ENCODE measurements at regions not wholly inside any gene's neighbourhood (a gene's known extent, or its start where the extent isn't known, plus 50 kb on each side); places are given as distances from the start of the nearest gene placed in this dataset.
A peak's percentile ranks its signal among the peaks of the same experiment; 100 is the strongest.
"Not testable (repeated sequence)": the region's sequence is repeated elsewhere in the genome, so short reads cannot be mapped to it uniquely, and the experiment has no call there.

- Histone ChIP-seq H3K9me2 (replicated peaks; ENCODE audit: insufficient read depth, low read length) (no peaks in the 10 kb centered on the region), H3K4me3 (ENCODE audit: low read length) (no peak overlapping the region), H3K4me2 (ENCODE audit: low read depth, low read length, poor library complexity, severe bottlenecking) (no peak overlapping the region), H4K20me1 (ENCODE audit: insufficient read depth, low read depth, low read length) (no peaks in the 10 kb centered on the region), H3K79me2 (ENCODE audit: low read length) (no peaks in the 10 kb centered on the region), H3K9ac (ENCODE audit: low read length) (no peak overlapping the region), H3K9me3 (ENCODE audit: low read length) (no peaks in the 10 kb centered on the region), H2AFZ (ENCODE audit: low read length) (no peak overlapping the region), H3K27ac (ENCODE audit: low read length) (no peak overlapping the region), H3K4me1 (ENCODE audit: low read length) (peaks cover 74% of the 10 kb centered on the region), H3K27me3 (ENCODE audit: low read length) (no peaks in the 10 kb centered on the region), H3K36me3 (ENCODE audit: insufficient read depth, low read length) (no peaks in the 10 kb centered on the region)
- DNase-seq, result no peak
These were observed 380.9 kb upstream of the PROK2 start for GRCh38 chr3:72165808-72166207.

- Histone ChIP-seq H3K4me3 (ENCODE audit: low read length) (no peak overlapping the region; the same call in 1 of the 2 replicates), H3K4me2 (ENCODE audit: low read depth, low read length, poor library complexity, severe bottlenecking) (peak overlapping the region; percentile 72), H3K4me1 (ENCODE audit: low read length) (peaks cover 74% of the 10 kb centered on the region), H3K9me3 (ENCODE audit: low read length) (no peaks in the 10 kb centered on the region), H3K36me3 (ENCODE audit: insufficient read depth, low read length) (no peaks in the 10 kb centered on the region), H4K20me1 (ENCODE audit: insufficient read depth, low read depth, low read length) (no peaks in the 10 kb centered on the region), H3K27me3 (ENCODE audit: low read length) (no peaks in the 10 kb centered on the region), H2AFZ (ENCODE audit: low read length) (no peak overlapping the region), H3K27ac (ENCODE audit: low read length) (peak overlapping the region; percentile 89; the same call in 1 of the 2 replicates), H3K9me2 (replicated peaks; ENCODE audit: insufficient read depth, low read length) (no peaks in the 10 kb centered on the region), H3K79me2 (ENCODE audit: low read length) (no peaks in the 10 kb centered on the region), H3K9ac (ENCODE audit: low read length) (peak overlapping the region; percentile 45; the same call in 1 of the 2 replicates)
- DNase-seq, result no peak
These were observed 380.4 kb upstream of the PROK2 start for GRCh38 chr3:72165317-72165716.

GRCh38 chr3:72164635-72164978 lies 379.7 kb upstream of the PROK2 start:
- peak overlapping the region; percentile 72 for H3K4me2 ChIP-seq (ENCODE audit: low read depth, low read length, poor library complexity, severe bottlenecking)
- H3K4me3 ChIP-seq (ENCODE audit: low read length), result peak overlapping the region; percentile 22; the same call in 1 of the 2 replicates

GRCh38 chr3:72163809-72164634 lies 379.1 kb upstream of the PROK2 start:
- Histone ChIP-seq H4K20me1 (ENCODE audit: insufficient read depth, low read depth, low read length) (no peaks in the 10 kb centered on the region), H3K36me3 (ENCODE audit: insufficient read depth, low read length) (no peaks in the 10 kb centered on the region), H3K4me3 (ENCODE audit: low read length) (peak overlapping the region; percentile 54; the same call in 1 of the 2 replicates), H3K4me2 (ENCODE audit: low read depth, low read length, poor library complexity, severe bottlenecking) (peak overlapping the region; percentile 72), H3K9me2 (replicated peaks; ENCODE audit: insufficient read depth, low read length) (no peaks in the 10 kb centered on the region), H2AFZ (ENCODE audit: low read length) (no peak overlapping the region), H3K79me2 (ENCODE audit: low read length) (no peaks in the 10 kb centered on the region), H3K9ac (ENCODE audit: low read length) (peak overlapping the region; percentile 74), H3K9me3 (ENCODE audit: low read length) (no peaks in the 10 kb centered on the region), H3K27me3 (ENCODE audit: low read length) (no peaks in the 10 kb centered on the region), H3K27ac (ENCODE audit: low read length) (peak overlapping the region; percentile 89), H3K4me1 (ENCODE audit: low read length) (peaks cover 69% of the 10 kb centered on the region)
- peak; percentile 98 for DNase-seq

More at GRCh38 chr3:72164635-72164978, 379.7 kb upstream of the PROK2 start:
- Histone ChIP-seq H3K4me1 (ENCODE audit: low read length) (peaks cover 73% of the 10 kb centered on the region), H3K27me3 (ENCODE audit: low read length) (no peaks in the 10 kb centered on the region), H3K36me3 (ENCODE audit: insufficient read depth, low read length) (no peaks in the 10 kb centered on the region), H3K79me2 (ENCODE audit: low read length) (no peaks in the 10 kb centered on the region), H4K20me1 (ENCODE audit: insufficient read depth, low read depth, low read length) (no peaks in the 10 kb centered on the region), H2AFZ (ENCODE audit: low read length) (no peak overlapping the region), H3K9me2 (replicated peaks; ENCODE audit: insufficient read depth, low read length) (no peaks in the 10 kb centered on the region), H3K9ac (ENCODE audit: low read length) (peak overlapping the region; percentile 45; the same call in 1 of the 2 replicates), H3K9me3 (ENCODE audit: low read length) (no peaks in the 10 kb centered on the region), H3K27ac (ENCODE audit: low read length) (peak overlapping the region; percentile 89)
- DNase-seq, result no peak

- Histone ChIP-seq H3K4me1 (ENCODE audit: low read length) (peaks cover 71% of the 10 kb centered on the region), H3K27ac (ENCODE audit: low read length) (no peak overlapping the region), H3K4me3 (ENCODE audit: low read length) (no peak overlapping the region), H2AFZ (ENCODE audit: low read length) (no peak overlapping the region), H3K9me3 (ENCODE audit: low read length) (no peaks in the 10 kb centered on the region), H3K79me2 (ENCODE audit: low read length) (no peaks in the 10 kb centered on the region), H3K36me3 (ENCODE audit: insufficient read depth, low read length) (no peaks in the 10 kb centered on the region), H3K4me2 (ENCODE audit: low read depth, low read length, poor library complexity, severe bottlenecking) (peak overlapping the region; percentile 0), H3K27me3 (ENCODE audit: low read length) (no peaks in the 10 kb centered on the region), H3K9ac (ENCODE audit: low read length) (no peak overlapping the region), H3K9me2 (replicated peaks; ENCODE audit: insufficient read depth, low read length) (no peaks in the 10 kb centered on the region), H4K20me1 (ENCODE audit: insufficient read depth, low read depth, low read length) (no peaks in the 10 kb centered on the region)
- DNase-seq, result no peak
These were observed 377.8 kb upstream of the PROK2 start for GRCh38 chr3:72162649-72163184.

- Histone ChIP-seq H3K9ac (ENCODE audit: low read length) (no peak overlapping the region), H3K4me3 (ENCODE audit: low read length) (no peak overlapping the region), H4K20me1 (ENCODE audit: insufficient read depth, low read depth, low read length) (no peaks in the 10 kb centered on the region), H3K9me2 (replicated peaks; ENCODE audit: insufficient read depth, low read length) (no peaks in the 10 kb centered on the region), H3K36me3 (ENCODE audit: insufficient read depth, low read length) (no peaks in the 10 kb centered on the region), H3K27ac (ENCODE audit: low read length) (no peak overlapping the region), H3K9me3 (ENCODE audit: low read length) (no peaks in the 10 kb centered on the region), H3K4me2 (ENCODE audit: low read depth, low read length, poor library complexity, severe bottlenecking) (peak overlapping the region; percentile 0), H2AFZ (ENCODE audit: low read length) (no peak overlapping the region), H3K27me3 (ENCODE audit: low read length) (no peaks in the 10 kb centered on the region), H3K4me1 (ENCODE audit: low read length) (peaks cover 64% of the 10 kb centered on the region), H3K79me2 (ENCODE audit: low read length) (no peaks in the 10 kb centered on the region)
- DNase-seq, result no peak
These were observed 377.1 kb upstream of the PROK2 start for GRCh38 chr3:72161881-72162595.

- H3K4me2 ChIP-seq (ENCODE audit: low read depth, low read length, poor library complexity, severe bottlenecking); H3K27me3 ChIP-seq (ENCODE audit: low read length); DNase-seq; H3K9me2 ChIP-seq (replicated peaks; ENCODE audit: insufficient read depth, low read length); H3K36me3 ChIP-seq (ENCODE audit: insufficient read depth, low read length); H3K9ac ChIP-seq (ENCODE audit: low read length); H4K20me1 ChIP-seq (ENCODE audit: insufficient read depth, low read depth, low read length); H2AFZ ChIP-seq (ENCODE audit: low read length); H3K79me2 ChIP-seq (ENCODE audit: low read length); H3K9me3 ChIP-seq (ENCODE audit: low read length); H3K27ac ChIP-seq (ENCODE audit: low read length); H3K4me3 ChIP-seq (ENCODE audit: low read length): not testable (repeated sequence)
- H3K4me1 ChIP-seq (ENCODE audit: low read length), result peaks cover 63% of the 10 kb centered on the region
These were observed 376.3 kb upstream of the PROK2 start for GRCh38 chr3:72161285-72161684.

- Histone ChIP-seq H2AFZ (ENCODE audit: low read length) (no peak overlapping the region), H3K9me2 (replicated peaks; ENCODE audit: insufficient read depth, low read length) (no peaks in the 10 kb centered on the region), H3K36me3 (ENCODE audit: insufficient read depth, low read length) (no peaks in the 10 kb centered on the region), H3K4me2 (ENCODE audit: low read depth, low read length, poor library complexity, severe bottlenecking) (no peak overlapping the region), H4K20me1 (ENCODE audit: insufficient read depth, low read depth, low read length) (no peaks in the 10 kb centered on the region), H3K4me1 (ENCODE audit: low read length) (peaks cover 54% of the 10 kb centered on the region), H3K9me3 (ENCODE audit: low read length) (no peaks in the 10 kb centered on the region), H3K4me3 (ENCODE audit: low read length) (no peak overlapping the region), H3K27me3 (ENCODE audit: low read length) (no peaks in the 10 kb centered on the region), H3K79me2 (ENCODE audit: low read length) (no peaks in the 10 kb centered on the region), H3K9ac (ENCODE audit: low read length) (no peak overlapping the region), H3K27ac (ENCODE audit: low read length) (no peak overlapping the region)
- no peak for DNase-seq
These were observed 375.4 kb upstream of the PROK2 start for GRCh38 chr3:72160351-72160750.
